Natural killer cell (primary cell): ENCODE measurements at regions not wholly inside any gene's neighbourhood (a gene's known extent, or its start where the extent isn't known, plus 50 kb on each side); places are given as distances from the start of the nearest gene placed in this dataset.

ENCODE experiments used
- ATAC-seq, 3 donors: fragments of 150-1000 bp in 2 of 3; fragments of 200-7000 bp in 1 of 3; cut with Tn5 transposase; 1 replicate in 1 of 3; 2 replicates in 2 of 3; pipeline ENCODE4 v1.10.0; 2021; ENCODE audit warnings: mild to moderate bottlenecking in 2 of 3, moderate library complexity in 2 of 3
- DNase-seq, 2 donors: peaks; one replicate each; pipeline versions ENCODE4 v3.0.0 to v3.0.0-alpha.2; 2013 to 2021; ENCODE audit warnings: mixed read lengths in 1 of 2
- H3K27ac ChIP-seq: one replicate; pipeline ENCODE4 v1.5.1; 2013; ENCODE audit warnings: mild to moderate bottlenecking, low read length
- H3K27me3 ChIP-seq: one replicate; pipeline ENCODE4 v1.6.1; 2013; ENCODE audit warnings: low read length; ENCODE audit not compliant: control insufficient read depth, insufficient read depth
- H3K36me3 ChIP-seq: one replicate; pipeline ENCODE4 v1.6.1; 2013; ENCODE audit warnings: low read length; ENCODE audit not compliant: control insufficient read depth, insufficient read depth
- H3K4me1 ChIP-seq: one replicate; pipeline ENCODE4 v1.6.1; 2013; ENCODE audit warnings: low read length; ENCODE audit not compliant: control insufficient read depth, insufficient read depth
- H3K4me3 ChIP-seq: one replicate; pipeline ENCODE4 v1.5.1; 2013; ENCODE audit warnings: low read length
- H3K9me3 ChIP-seq: one replicate; pipeline ENCODE4 v1.6.1; 2013; ENCODE audit warnings: low read length; ENCODE audit not compliant: control insufficient read depth, insufficient read depth
- H3K27ac Mint-ChIP-seq, 2 donors: one replicate each; pipeline ENCODE4 v1.8.0; 2022; ENCODE audit warnings: mild to moderate bottlenecking in 2 of 2, mixed read lengths in 2 of 2, moderate library complexity in 1 of 2
- H3K27me3 Mint-ChIP-seq, 2 donors: one replicate each; pipeline ENCODE4 v1.8.0; 2022; ENCODE audit warnings: low read depth in 2 of 2, mixed read lengths in 2 of 2
- H3K36me3 Mint-ChIP-seq: one replicate; pipeline ENCODE4 v1.8.0; 2022; ENCODE audit warnings: mixed read lengths
- H3K4me1 Mint-ChIP-seq, 2 donors: one replicate each; pipeline ENCODE4 v1.8.0; 2022; ENCODE audit warnings: mixed read lengths in 2 of 2
- H3K4me3 Mint-ChIP-seq: one replicate; pipeline ENCODE4 v1.8.0; 2022; ENCODE audit warnings: mild to moderate bottlenecking, moderate library complexity, mixed read lengths
- H3K9me3 Mint-ChIP-seq, 2 donors: one replicate each; pipeline ENCODE4 v1.8.0; 2022; ENCODE audit warnings: mixed read lengths in 2 of 2
- CTCF ChIP-seq: fragments of 200-600 bp; IDR thresholded peaks from one replicate; pipeline ENCODE4 v1.8.0; 2022; ENCODE audit warnings: antibody characterized with exemption
- WGBS: methylation state at CpG from one replicate; pipeline ENCODE4 v1.1.7; 2013; ENCODE audit warnings: missing lambda C conversion rate; ENCODE audit not compliant: insufficient coverage; 5-methylcytosine and 5-hydroxymethylcytosine counted together
- intact Hi-C: fragments of 100-400 bp; cut with micrococcal nuclease; formaldehyde crosslinking; loops from one replicate; pipeline ENCODE4 v1.14.2; 2022

- TF ChIP-seq CTCF, result no peak
- no peak overlapping the region for H3K4me3 Mint-ChIP-seq
- H3K9me3 ChIP-seq, result no peaks in the 10 kb centered on the region
- intact Hi-C loops, result no loop called here
- H3K27ac ChIP-seq, result no peak overlapping the region
- H3K27me3 Mint-ChIP-seq, result no peaks in the 10 kb centered on the region
- H3K27ac Mint-ChIP-seq, result no peak overlapping the region
- no peak overlapping the region for H3K4me3 ChIP-seq
- H3K4me1 ChIP-seq, result no peaks in the 10 kb centered on the region
- H3K4me1 Mint-ChIP-seq, result no peaks in the 10 kb centered on the region
- H3K36me3 Mint-ChIP-seq, result no peaks in the 10 kb centered on the region
- ATAC-seq (no peak), DNase-seq (no peak)
- H3K36me3 ChIP-seq, result no peaks in the 10 kb centered on the region
- no peaks in the 10 kb centered on the region for H3K27me3 ChIP-seq
- no peaks in the 10 kb centered on the region for H3K9me3 Mint-ChIP-seq
- WGBS, result 94% methylated on average over 2 of the region's 2 CpGs
Observed at GRCh38 chr13:80213201-80213600, 127.7 kb downstream of the SPRY2 start.

- no peak for TF ChIP-seq CTCF
- H3K36me3 ChIP-seq, result no peaks in the 10 kb centered on the region
- no peak overlapping the region for H3K27ac Mint-ChIP-seq
- H3K4me3 Mint-ChIP-seq, result no peak overlapping the region
- H3K27me3 ChIP-seq, result no peaks in the 10 kb centered on the region
- no peaks in the 10 kb centered on the region for H3K4me1 Mint-ChIP-seq
- DNase-seq (no peak), ATAC-seq (no peak)
- H3K9me3 Mint-ChIP-seq, result no peaks in the 10 kb centered on the region
- intact Hi-C loops, result no loop called here
- WGBS, result 94% methylated on average over 2 of the region's 2 CpGs
- H3K4me1 ChIP-seq, result no peaks in the 10 kb centered on the region
- H3K4me3 ChIP-seq, result no peak overlapping the region
- no peak overlapping the region for H3K27ac ChIP-seq
- no peaks in the 10 kb centered on the region for H3K36me3 Mint-ChIP-seq
- H3K9me3 ChIP-seq, result no peaks in the 10 kb centered on the region
- no peaks in the 10 kb centered on the region for H3K27me3 Mint-ChIP-seq
Observed at GRCh38 chr13:80211566-80211965, 129.4 kb downstream of the SPRY2 start.

GRCh38 chr13:80204642-80205041 is 136.3 kb downstream of the SPRY2 start:
- no peaks in the 10 kb centered on the region for H3K9me3 Mint-ChIP-seq
- DNase-seq (no peak), ATAC-seq (no peak)
- peaks cover 5 to 10% of the 10 kb centered on the region in 2 donors for H3K27me3 Mint-ChIP-seq
- H3K27me3 ChIP-seq, result no peaks in the 10 kb centered on the region
- no peak overlapping the region for H3K4me3 Mint-ChIP-seq
- intact Hi-C loops, result no loop called here
- H3K27ac Mint-ChIP-seq, result no peak overlapping the region
- H3K4me3 ChIP-seq, result no peak overlapping the region
- no peaks in the 10 kb centered on the region for H3K4me1 ChIP-seq
- H3K36me3 ChIP-seq, result no peaks in the 10 kb centered on the region
- H3K4me1 Mint-ChIP-seq, result no peaks in the 10 kb centered on the region
- no peak overlapping the region for H3K27ac ChIP-seq
- H3K36me3 Mint-ChIP-seq, result no peaks in the 10 kb centered on the region
- H3K9me3 ChIP-seq, result no peaks in the 10 kb centered on the region
- no peak for TF ChIP-seq CTCF
- WGBS, result 100% methylated on average over 1 of the region's 2 CpGs

GRCh38 chr13:80203496-80203895 is 137.4 kb downstream of the SPRY2 start:
- Histone ChIP-seq H3K36me3 (no peaks in the 10 kb centered on the region), H3K27ac (no peak overlapping the region), H3K4me1 (no peaks in the 10 kb centered on the region), H3K9me3 (no peaks in the 10 kb centered on the region), H3K27me3 (no peaks in the 10 kb centered on the region), H3K4me3 (no peak overlapping the region)
- no peak for DNase-seq
- no peaks in the 10 kb centered on the region for H3K36me3 Mint-ChIP-seq
- H3K27me3 Mint-ChIP-seq, result peaks cover 5 to 10% of the 10 kb centered on the region in 2 donors
- TF ChIP-seq CTCF, result no peak
- H3K4me1 Mint-ChIP-seq, result no peaks in the 10 kb centered on the region
- H3K4me3 Mint-ChIP-seq, result no peak overlapping the region
- H3K27ac Mint-ChIP-seq, result no peak overlapping the region
- no peak for ATAC-seq
- intact Hi-C loops, result no loop called here
- WGBS, result 86% methylated on average over 3 of the region's 3 CpGs
- no peaks in the 10 kb centered on the region for H3K9me3 Mint-ChIP-seq
